LNCAP (cell line): ENCODE measurements at regions not wholly inside any gene's neighbourhood (a gene's known extent, or its start where the extent isn't known, plus 50 kb on each side); places are given as distances from the start of the nearest gene placed in this dataset.

Source experiments
- TF ChIP-seq, protein P1 (sequence below): fragments of 450-650 bp; IDR thresholded peaks from 2 replicates; pipeline ENCODE4 v1.5.1; 2017; ENCODE audit warnings: mild to moderate bottlenecking

DNA sequence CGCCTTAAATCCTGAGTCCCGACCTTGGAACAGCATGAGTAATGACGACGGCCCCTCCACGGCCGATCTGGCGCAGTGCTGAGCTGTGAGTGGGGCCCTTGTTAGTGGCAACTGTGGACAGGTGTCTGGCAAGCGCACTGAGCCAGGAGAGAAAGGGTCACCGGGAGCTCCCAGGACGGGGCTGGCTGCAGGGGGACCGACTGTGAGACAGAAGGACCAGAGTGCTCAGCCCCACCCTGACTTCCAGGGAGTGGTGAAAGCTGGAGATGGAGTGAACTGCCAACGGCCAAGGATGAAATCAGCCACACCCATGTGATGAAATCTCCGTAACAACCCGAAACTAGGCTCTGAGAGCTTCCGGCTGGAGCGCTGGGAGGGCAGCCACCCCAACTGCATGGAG lies 228.6 kb downstream of the BRD1 start:
- TF ChIP-seq, protein P1, sequence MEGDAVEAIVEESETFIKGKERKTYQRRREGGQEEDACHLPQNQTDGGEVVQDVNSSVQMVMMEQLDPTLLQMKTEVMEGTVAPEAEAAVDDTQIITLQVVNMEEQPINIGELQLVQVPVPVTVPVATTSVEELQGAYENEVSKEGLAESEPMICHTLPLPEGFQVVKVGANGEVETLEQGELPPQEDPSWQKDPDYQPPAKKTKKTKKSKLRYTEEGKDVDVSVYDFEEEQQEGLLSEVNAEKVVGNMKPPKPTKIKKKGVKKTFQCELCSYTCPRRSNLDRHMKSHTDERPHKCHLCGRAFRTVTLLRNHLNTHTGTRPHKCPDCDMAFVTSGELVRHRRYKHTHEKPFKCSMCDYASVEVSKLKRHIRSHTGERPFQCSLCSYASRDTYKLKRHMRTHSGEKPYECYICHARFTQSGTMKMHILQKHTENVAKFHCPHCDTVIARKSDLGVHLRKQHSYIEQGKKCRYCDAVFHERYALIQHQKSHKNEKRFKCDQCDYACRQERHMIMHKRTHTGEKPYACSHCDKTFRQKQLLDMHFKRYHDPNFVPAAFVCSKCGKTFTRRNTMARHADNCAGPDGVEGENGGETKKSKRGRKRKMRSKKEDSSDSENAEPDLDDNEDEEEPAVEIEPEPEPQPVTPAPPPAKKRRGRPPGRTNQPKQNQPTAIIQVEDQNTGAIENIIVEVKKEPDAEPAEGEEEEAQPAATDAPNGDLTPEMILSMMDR, result no peak

DNA sequence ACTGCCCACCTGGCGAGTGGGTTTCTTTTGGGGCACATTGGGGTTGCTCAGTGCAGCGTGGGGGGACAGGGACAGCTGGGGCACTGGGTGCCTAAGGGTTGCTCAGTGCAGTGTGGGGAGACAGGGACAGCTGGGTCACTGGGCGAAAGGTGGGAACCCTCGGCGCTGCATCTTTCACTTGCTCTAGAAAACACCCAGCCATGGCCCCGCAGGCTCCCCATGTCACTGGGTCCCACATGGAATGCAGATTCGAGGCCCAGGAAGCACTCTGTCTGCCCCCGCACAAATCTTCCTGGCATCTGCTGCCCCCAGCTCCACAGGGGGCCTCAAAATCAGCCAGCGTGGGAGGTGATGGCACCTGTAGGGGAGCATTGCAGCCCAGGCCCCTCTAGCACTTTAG lies 229.3 kb downstream of the BRD1 start:
- TF ChIP-seq, protein P1, result no peak

DNA sequence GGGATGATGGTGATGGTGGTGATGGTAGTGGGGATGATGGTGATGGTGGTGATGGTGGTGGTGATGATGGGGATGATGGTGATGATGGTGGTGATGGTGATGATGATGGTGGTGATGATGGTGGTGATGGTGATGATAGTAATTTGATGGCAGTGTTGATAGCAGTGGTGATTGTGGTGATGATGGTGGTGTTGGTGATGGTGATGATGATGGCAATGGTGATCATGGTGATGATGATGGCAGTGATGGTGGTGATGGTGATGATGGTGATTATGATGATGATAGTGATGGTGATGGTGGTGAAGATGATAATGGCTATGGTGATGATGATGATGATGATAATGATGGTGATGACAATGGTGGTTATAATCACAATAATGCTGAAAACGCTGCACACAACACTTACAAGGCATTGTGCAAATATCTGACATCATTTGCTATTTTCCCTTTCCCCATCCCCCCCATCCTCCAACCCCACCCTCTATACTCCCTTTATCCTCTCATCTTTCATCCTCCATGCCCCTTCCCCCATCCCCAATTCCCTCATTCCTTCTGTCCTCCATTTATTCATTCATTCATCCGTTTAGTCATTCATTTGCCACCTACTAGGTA lies 230.1 kb downstream of the BRD1 start:
- TF ChIP-seq, protein P1, result no peak

DNA sequence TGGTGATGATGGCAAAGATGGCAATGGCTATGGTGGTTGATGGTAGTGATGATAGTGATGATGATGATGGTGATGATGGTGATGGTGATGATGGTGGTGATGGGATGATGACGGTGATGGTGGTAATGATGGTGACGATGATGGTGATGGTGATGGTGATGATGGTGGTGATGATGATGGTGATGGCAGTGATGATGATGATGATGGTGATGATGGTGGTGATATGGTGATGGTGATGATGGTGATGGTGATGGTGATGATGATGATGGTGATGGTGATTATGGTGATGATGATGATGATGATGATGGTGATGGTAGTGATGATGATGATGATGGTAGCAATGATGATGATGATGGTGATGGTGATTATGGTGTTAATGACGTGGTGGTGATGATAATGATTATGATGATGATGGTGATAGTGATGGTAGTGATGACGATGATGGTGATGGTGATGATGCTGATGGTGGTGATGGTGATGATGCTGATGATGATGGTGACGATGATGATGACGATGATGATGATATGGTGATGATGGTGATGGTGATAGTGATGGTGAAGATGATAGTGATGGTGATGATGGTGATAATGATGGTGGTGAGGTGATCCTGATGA lies 232.1 kb downstream of the BRD1 start:
- TF ChIP-seq, protein P1, result no peak

DNA sequence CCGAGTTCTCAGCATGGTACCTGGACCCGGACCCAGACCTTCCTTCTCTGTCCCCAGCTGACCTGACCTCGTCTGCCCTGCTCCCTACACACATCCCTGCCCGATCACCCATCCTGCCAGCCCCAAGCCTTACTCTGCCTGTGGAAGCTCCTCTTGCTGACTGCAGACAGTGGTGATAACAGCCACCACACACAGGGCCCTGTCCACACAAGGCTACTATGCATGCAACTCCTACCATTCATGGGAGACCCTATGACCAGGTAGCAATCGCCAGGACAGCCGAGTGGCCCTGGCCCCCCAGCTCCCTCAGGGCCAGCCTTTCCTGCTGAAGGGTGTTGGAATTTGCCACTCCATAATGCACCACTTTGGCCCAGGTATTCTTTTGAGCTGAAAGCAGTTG lies 233.6 kb downstream of the BRD1 start:
- TF ChIP-seq, protein P1, result no peak

DNA sequence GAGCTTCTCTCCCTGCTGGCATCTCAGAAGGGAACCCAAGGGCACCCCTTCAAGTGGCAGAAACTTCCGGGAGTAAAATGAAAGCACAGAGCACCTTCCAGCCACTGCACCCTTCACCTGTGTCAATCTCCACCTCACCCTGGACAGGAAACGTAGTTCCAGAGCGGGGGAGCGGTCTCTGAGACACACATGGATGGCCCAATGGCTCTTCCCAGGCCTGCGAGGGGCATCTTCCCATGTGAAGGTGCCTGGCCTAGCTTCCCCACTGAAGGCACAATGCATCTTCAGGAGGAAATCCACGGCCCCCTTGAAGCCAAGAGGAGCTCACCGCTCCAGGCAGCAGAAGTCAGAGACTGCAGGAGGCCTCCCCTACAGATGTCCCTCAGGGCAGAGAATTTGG lies 234.2 kb downstream of the BRD1 start:
- TF ChIP-seq, protein P1, result no peak

DNA sequence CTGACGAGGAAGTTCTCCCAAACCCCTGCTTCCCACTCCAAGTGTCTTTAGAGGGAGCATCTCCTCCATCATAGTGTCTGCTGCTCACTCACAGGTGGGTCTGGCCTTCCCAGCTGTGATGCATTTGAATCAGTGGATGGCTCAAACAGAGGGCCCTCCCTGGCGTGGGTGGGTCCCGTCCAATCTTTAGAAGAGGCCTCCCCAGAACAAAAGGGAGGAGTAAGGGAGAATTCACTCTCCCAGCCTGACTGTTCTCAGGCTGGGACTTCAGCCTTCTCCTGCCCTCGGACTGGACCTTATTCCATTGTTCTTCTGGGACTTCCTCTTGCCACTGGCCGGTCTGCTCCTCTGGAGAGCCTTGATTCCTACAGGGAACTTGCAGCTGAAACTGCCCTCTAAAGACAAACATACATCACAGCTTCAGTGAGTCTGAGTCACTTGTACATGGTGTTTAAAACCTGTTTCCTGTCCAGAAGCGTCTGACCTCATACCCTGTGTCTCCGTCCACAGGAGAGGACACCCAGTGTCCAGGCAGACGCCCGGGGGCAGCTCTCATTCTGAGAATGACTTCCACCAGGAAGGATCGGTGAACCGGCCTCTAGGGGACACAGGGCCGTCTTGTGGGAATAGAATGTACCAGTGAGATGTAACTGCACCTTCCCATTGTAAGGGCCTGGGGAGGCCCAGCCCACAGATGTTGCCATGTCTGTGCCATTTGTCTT lies 234.7 kb downstream of the BRD1 start:
- TF ChIP-seq, protein P1, result no peak
